Activated CD4-positive, alpha-beta T cell treated with anti-CD3 and anti-CD28 coated beads, Interleukin-2, amount 50 U/mL, for 48 hours (primary cell): ENCODE measurements at regions not wholly inside any gene's neighbourhood (a gene's known extent, or its start where the extent isn't known, plus 50 kb on each side); places are given as distances from the start of the nearest gene placed in this dataset.

Experiments
- DNase-seq, 2 experiments: peaks; one replicate each; pipeline ENCODE4 v3.0.0-alpha.2; 2020

GRCh38 chr6:105483492-105483891 is 80.6 kb upstream of the PREP start:
- no peak for DNase-seq

- DNase-seq, result no peak
Observed at GRCh38 chr6:105482921-105483320, 80.0 kb upstream of the PREP start.

DNA sequence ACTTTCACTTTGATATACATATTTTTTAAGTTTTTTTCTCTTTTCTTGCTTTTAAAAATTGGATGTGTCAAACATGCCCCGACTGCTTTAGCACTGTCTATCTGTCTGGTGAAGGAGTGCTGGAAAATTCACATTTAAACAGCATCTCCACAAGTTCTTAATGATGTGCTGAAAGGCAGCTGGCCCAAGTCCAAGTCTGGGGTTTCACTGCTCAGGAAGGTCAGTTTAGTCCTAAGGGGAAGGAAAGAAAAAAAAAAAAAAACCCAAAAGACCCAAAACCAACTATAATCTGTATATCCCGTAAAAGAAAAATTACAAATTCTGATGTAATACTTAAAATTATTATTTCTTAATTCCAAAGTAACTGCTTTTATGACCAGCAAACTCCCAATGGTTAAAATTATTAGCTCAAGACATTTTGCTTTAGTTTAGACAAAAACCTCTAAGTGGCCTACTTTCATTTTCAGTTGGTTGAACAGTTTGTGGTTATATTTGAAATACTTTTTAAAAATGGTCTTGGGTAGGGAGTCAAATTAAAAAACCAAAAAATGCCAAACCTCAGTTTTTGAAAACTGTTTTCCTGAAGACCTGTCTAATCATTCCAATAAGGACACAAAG is 79.5 kb upstream of the PREP start:
- DNase-seq, result no peak

- DNase-seq, result no peak
Observed at GRCh38 chr6:105476978-105477377, 74.1 kb upstream of the PREP start.

DNA sequence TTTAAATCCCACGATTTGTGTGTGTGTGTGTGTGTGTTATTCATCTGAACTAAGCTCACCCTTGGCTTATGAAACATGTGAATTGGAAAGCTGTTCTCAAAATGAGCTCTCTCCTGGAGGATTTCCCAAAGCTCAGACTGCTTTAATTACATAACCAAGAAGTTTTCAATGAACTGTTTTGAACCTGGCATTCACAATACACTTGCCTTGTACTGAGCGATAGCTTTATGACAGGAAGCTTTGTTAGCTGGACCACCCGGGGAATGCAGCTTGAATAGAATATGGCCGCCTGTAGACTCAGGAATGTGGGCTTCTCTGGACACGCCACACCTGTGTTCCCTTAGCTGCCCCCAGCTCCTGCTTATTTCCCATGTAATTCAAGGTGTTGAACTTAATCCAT is 71.4 kb upstream of the PREP start:
- DNase-seq, result no peak

GRCh38 chr6:105469946-105470345 is 67.1 kb upstream of the PREP start:
- no peak for DNase-seq

GRCh38 chr6:105468850-105469249 is 66.0 kb upstream of the PREP start:
- DNase-seq, result no peak

GRCh38 chr6:105460860-105461259 is 58.0 kb upstream of the PREP start:
- no peak for DNase-seq

- DNase-seq, result no peak
Observed at GRCh38 chr6:105459864-105460263, 57.0 kb upstream of the PREP start.

DNA sequence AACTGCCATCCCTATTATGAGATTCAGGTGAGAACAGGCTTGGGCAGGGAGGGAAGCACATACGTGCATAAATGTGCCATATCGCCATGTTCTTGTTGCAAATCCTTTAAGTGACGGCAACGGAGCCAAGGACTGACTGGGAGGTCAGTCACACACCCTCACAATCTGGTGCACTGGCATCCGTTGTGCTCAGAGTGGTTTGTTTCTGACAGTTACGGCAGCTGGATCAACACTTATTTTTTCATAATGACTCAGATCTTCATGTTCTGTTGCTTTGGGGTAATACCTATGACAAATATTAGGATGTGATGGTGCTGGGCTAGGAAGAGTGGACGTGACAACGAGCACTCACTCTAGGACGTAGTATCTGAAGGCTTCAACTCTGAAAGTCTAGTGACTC is 56.2 kb upstream of the PREP start:
- peak; percentile 33 to 42 for DNase-seq

DNA sequence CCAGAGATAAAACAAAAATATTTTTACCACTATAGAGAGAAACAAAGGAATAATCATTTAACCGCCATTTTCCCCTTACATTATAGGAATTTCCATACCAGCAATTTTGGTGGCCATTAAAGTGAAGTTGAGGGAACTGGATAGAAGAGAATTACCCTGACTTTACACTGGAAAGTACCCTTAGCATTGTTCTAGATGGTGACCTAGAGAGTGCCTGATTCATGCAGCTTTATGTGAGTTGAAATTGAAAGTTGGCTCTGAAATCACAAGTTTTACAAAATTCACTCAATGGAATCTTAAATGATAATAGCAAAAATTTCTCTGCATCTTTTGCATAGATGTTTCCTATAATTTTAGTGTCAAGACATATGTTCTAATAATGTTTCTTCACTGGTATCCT is 55.7 kb upstream of the PREP start:
- no peak for DNase-seq

- DNase-seq, result no peak
Observed at GRCh38 chr6:105458084-105458483, 55.2 kb upstream of the PREP start.

- no peak for DNase-seq
Observed at GRCh38 chr6:105453968-105454367, 51.1 kb upstream of the PREP start.

DNA sequence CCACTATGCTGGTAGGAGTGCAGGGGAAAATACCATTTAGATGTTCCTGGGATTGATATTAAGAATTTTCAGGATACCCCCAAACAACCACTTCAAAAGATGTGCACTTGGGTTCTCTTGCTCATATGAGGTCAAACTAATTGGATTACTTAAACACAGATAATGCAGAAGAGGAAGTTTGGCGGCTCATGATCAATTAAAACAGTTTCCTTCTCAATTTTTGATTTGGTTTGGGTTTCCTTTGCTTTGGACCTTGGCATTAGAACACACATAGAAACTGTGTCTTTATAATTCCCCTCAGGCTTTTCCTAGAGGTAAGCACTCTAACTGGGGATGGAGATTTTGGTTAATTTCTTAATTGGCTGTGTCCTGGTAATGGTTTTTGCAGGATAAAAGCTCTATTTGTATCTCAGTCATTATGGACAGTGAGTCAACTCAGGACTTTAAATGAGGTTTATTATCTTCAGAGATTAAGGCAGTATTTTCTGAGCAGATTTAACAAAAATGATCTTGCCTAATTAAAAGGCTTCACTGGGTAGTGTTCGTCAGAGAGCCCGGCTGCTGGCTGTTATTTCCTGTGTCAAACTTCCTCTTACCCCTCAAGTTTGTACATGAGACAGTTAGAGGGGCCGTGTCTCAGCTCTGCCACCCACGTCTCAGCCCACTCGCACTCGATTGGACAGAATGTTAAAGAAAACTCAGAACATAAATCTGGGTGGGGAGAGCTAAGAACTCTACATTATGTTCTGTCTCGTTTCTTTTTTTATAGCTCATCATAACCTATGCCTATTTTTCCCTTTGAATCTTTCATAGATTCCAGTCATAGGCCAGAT is 50.3 kb upstream of the PREP start:
- peak; percentile 24 to 25 for DNase-seq
